ENCODE measurements at regions not wholly inside any gene's neighbourhood (a gene's known extent, or its start where the extent isn't known, plus 50 kb on each side); places are given as distances from the start of the nearest gene placed in this dataset.

DNA sequence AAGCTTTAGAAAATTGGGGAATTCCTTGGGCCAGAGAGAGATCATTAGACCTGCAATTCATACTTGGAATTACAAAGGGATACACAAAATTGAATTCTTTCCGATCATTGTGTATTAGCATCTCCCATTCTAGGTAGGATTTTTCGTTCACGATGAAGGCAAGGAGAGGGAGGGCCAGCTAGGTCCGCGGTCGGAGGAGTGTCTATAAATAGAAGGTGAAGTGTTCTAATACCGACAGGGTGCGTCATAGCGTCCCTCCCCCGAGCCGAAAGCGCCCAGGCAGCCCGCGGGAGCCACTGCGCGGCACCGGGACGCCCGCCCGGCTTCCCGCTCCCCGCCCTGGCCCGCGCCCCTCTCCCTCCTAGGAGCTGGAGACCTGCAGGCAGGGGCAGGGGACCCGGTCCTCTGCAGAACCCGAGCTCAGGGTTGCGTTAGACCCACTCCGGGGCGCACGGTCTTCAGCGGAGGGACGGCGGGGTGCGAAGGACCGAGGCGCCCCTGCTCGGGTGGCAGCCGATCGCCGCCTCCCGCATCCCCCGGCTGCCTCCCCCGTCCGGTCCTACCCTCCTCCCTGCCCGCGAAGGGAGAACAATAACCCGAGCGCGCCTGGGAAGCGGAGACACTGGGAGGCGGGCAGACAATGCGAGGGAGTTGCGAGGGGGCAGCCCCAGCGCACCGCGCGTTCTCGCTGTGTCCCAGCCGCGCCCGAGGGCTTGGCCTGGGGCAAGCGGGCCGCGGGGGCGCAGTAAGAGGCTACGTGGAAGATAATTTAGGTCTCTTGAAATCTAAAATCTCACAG lies 114.2 kb upstream of the SERTAD2 start:
- intact Hi-C loops (cut with micrococcal nuclease): loop anchor here (1.0 to 5.0 kb wide), 10 partner anchors 17 to 246 kb away; partner anchors contain the start of gene AFTPH

DNA sequence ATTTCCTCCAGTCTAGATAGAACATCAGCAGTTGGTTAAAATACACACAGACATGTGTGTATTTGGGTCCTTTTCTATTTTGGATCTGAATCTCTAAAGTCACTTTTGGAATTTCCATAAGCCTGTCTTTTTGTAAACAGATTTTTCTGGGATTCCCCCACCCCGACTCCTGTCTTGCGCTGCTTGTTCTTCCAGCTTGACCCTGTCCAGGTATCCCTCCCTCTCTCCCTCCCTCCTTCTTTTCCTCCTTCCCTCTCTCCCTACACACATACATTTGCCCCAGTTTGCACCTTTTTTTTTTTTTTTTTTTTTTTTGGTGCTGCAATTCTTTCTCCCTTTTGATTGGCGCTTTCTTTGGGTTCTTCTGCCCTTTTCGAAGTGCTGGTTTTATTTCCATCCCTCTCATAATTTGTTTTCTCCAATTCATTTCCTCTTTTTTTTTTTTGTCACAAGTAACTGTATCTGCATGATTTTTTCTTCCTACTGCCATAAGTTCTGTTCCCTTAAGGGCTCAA lies 114.8 kb upstream of the SERTAD2 start:
- Mint-ChIP-seq H3K4me1 (peaks cover 37% of the 10 kb centered on the region), H3K36me3 (ENCODE audit: low read depth) (no peaks in the 10 kb centered on the region), H3K27ac (peak overlapping the region; percentile 80), H3K9me3 (no peaks in the 10 kb centered on the region), H3K4me3 (peak overlapping the region; percentile 92), H3K27me3 (peaks cover 2% of the 10 kb centered on the region)
- intact Hi-C loops (cut with micrococcal nuclease): loop anchor here (5.0 kb wide), 1 partner anchor 246 kb away; the partner anchor contains the start of gene AFTPH
- no peak for DNase-seq

More for the DNA sequence above, 114.2 kb upstream of the SERTAD2 start:
- H3K4me3 Mint-ChIP-seq: peak overlapping the region; percentile 92
- peak; percentile 93 for DNase-seq
- H3K27ac Mint-ChIP-seq: peak overlapping the region; percentile 97
- H3K4me1 Mint-ChIP-seq: peaks cover 40% of the 10 kb centered on the region
- no peaks in the 10 kb centered on the region for H3K36me3 Mint-ChIP-seq (ENCODE audit: low read depth)
- no peaks in the 10 kb centered on the region for H3K9me3 Mint-ChIP-seq
- peaks cover 2% of the 10 kb centered on the region for H3K27me3 Mint-ChIP-seq

- intact Hi-C loops (cut with micrococcal nuclease): loop anchor here (5.0 kb wide), 1 partner anchor 247 kb away; the partner anchor contains the start of gene AFTPH
- Mint-ChIP-seq H3K27ac (no peak overlapping the region), H3K4me1 (peaks cover 36% of the 10 kb centered on the region), H3K9me3 (no peaks in the 10 kb centered on the region), H3K27me3 (peaks cover 2% of the 10 kb centered on the region), H3K36me3 (ENCODE audit: low read depth) (no peaks in the 10 kb centered on the region), H3K4me3 (peak overlapping the region; percentile 31)
- no peak for DNase-seq
These were observed 115.8 kb upstream of the SERTAD2 start for GRCh38 chr2:64769392-64770044.

- intact Hi-C loops (cut with micrococcal nuclease): no loop called here
- Mint-ChIP-seq H3K4me1 (peaks cover 33% of the 10 kb centered on the region), H3K27ac (peak overlapping the region; percentile 30), H3K4me3 (peak overlapping the region; percentile 31), H3K27me3 (peaks cover 2% of the 10 kb centered on the region), H3K9me3 (no peaks in the 10 kb centered on the region), H3K36me3 (ENCODE audit: low read depth) (no peaks in the 10 kb centered on the region)
- no peak for DNase-seq
These were observed 116.5 kb upstream of the SERTAD2 start for GRCh38 chr2:64770137-64770780.

DNA sequence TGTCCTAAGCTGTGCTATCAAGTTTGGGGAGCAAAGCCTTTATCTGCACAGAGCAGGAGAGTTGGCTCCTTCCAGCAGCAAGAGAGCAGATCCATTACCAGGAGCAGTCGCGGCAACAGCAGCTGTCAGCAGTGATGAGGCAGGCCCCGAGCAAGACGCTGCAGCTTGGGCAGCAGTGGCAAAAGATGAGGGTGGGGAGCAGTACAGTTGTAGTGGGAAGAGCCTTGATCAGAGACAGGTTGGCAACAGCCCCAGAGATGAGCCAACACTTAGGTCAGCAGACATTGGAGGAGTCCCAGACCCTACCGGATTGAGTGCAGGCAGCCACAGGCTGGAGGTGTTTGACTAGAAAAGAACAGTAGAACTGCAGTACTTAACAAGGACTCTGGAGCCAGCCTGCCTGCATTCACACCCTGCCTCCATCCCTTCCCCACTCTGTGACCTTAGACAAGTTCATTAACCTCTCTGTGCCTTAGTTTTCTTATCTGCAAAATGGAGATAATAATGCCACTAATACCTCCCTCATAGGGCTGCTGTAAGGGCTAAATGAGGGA lies 117.1 kb upstream of the SERTAD2 start:
- Mint-ChIP-seq H3K4me1 (peaks cover 29% of the 10 kb centered on the region), H3K27ac (no peak overlapping the region), H3K4me3 (no peak overlapping the region), H3K36me3 (ENCODE audit: low read depth) (no peaks in the 10 kb centered on the region), H3K9me3 (no peaks in the 10 kb centered on the region), H3K27me3 (peaks cover 2% of the 10 kb centered on the region)
- DNase-seq: no peak
- intact Hi-C loops (cut with micrococcal nuclease): no loop called here

- H3K4me1 Mint-ChIP-seq: peaks cover 26% of the 10 kb centered on the region
- intact Hi-C loops (cut with micrococcal nuclease): no loop called here
- H3K36me3 Mint-ChIP-seq (ENCODE audit: low read depth): no peaks in the 10 kb centered on the region
- peaks cover 2% of the 10 kb centered on the region for H3K27me3 Mint-ChIP-seq
- H3K4me3 Mint-ChIP-seq: no peak overlapping the region
- H3K27ac Mint-ChIP-seq: no peak overlapping the region
- H3K9me3 Mint-ChIP-seq: no peaks in the 10 kb centered on the region
- DNase-seq: no peak
These were observed 118.0 kb upstream of the SERTAD2 start for GRCh38 chr2:64771737-64772136.

GRCh38 chr2:64773461-64774118 lies 119.9 kb upstream of the SERTAD2 start:
- Mint-ChIP-seq H3K36me3 (ENCODE audit: low read depth) (no peaks in the 10 kb centered on the region), H3K27ac (no peak overlapping the region), H3K4me3 (no peak overlapping the region), H3K9me3 (no peaks in the 10 kb centered on the region), H3K4me1 (peaks cover 14% of the 10 kb centered on the region), H3K27me3 (peaks cover 4% of the 10 kb centered on the region)
- DNase-seq: no peak
- intact Hi-C loops (cut with micrococcal nuclease): no loop called here

GRCh38 chr2:64777841-64778240 lies 124.1 kb upstream of the SERTAD2 start:
- peaks cover 6% of the 10 kb centered on the region for H3K4me1 Mint-ChIP-seq
- no peak for DNase-seq
- no peaks in the 10 kb centered on the region for H3K36me3 Mint-ChIP-seq (ENCODE audit: low read depth)
- peaks cover 4% of the 10 kb centered on the region for H3K9me3 Mint-ChIP-seq
- H3K27me3 Mint-ChIP-seq: peaks cover 4% of the 10 kb centered on the region
- H3K4me3 Mint-ChIP-seq: no peak overlapping the region
- intact Hi-C loops (cut with micrococcal nuclease): no loop called here
- H3K27ac Mint-ChIP-seq: no peak overlapping the region

DNA sequence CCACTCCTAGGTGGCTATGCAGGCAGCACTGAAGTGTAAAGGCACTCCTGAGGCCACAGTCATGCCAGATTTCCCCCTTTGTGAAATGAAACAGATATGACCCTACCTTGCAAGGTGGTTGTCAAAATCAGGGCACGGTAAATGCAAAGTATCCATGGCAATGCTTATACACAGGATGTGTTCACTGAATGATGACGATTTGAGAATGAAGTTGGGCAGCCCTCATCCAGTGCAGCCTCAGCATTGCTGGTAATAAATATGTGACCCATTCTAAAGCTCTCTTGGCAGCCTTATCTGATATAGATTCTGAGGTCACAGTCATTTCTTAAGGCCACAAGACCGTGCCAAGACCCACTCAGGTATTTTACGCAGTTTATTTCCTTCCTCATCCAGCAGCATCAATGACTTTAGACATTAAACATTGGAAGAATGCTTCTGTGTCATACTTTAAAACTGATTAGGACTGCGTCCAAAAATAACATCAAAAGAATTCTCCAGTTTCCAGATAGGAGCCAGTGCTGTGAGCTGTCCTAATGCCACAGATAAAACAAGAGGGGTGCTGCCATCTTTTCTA lies 125.5 kb upstream of the SERTAD2 start:
- H3K4me3 Mint-ChIP-seq: no peak overlapping the region
- H3K36me3 Mint-ChIP-seq (ENCODE audit: low read depth): no peaks in the 10 kb centered on the region
- H3K4me1 Mint-ChIP-seq: peaks cover 5% of the 10 kb centered on the region
- intact Hi-C loops (cut with micrococcal nuclease): no loop called here
- H3K27me3 Mint-ChIP-seq: peaks cover 4% of the 10 kb centered on the region
- peaks cover 4% of the 10 kb centered on the region for H3K9me3 Mint-ChIP-seq
- no peak for DNase-seq
- no peak overlapping the region for H3K27ac Mint-ChIP-seq

DNA sequence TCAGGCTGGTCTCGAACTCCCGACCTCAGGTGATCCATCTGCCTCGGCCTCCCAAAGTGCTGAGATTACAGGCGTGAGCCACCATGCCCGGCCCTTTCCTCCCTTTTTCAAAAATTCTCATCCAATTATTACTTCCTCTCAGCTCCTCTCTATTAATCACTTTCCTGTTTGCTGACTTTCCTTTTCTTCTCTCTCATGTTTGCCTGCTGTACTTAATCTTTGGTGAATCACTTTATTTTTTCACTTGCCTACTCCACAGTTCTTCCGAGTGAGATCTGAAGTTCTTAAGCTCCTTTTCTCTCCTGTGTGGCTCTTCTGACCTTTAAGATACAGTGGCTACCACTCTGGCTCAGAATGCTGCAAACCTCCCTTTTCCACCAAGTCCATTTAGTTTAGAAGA lies 126.3 kb upstream of the SERTAD2 start:
- Mint-ChIP-seq H3K4me1 (peaks cover 5% of the 10 kb centered on the region), H3K9me3 (peaks cover 4% of the 10 kb centered on the region), H3K27me3 (peaks cover 4% of the 10 kb centered on the region), H3K4me3 (no peak overlapping the region), H3K27ac (peak overlapping the region; percentile 5), H3K36me3 (ENCODE audit: low read depth) (no peaks in the 10 kb centered on the region)
- intact Hi-C loops (cut with micrococcal nuclease): no loop called here
- DNase-seq: no peak

GRCh38 chr2:64781711-64782390 lies 128.1 kb upstream of the SERTAD2 start:
- Mint-ChIP-seq H3K9me3 (peaks cover 4% of the 10 kb centered on the region), H3K4me3 (no peak overlapping the region), H3K4me1 (peaks cover 5% of the 10 kb centered on the region), H3K27me3 (peaks cover 4% of the 10 kb centered on the region), H3K36me3 (ENCODE audit: low read depth) (no peaks in the 10 kb centered on the region), H3K27ac (no peak overlapping the region)
- intact Hi-C loops (cut with micrococcal nuclease): no loop called here
- no peak for DNase-seq

DNA sequence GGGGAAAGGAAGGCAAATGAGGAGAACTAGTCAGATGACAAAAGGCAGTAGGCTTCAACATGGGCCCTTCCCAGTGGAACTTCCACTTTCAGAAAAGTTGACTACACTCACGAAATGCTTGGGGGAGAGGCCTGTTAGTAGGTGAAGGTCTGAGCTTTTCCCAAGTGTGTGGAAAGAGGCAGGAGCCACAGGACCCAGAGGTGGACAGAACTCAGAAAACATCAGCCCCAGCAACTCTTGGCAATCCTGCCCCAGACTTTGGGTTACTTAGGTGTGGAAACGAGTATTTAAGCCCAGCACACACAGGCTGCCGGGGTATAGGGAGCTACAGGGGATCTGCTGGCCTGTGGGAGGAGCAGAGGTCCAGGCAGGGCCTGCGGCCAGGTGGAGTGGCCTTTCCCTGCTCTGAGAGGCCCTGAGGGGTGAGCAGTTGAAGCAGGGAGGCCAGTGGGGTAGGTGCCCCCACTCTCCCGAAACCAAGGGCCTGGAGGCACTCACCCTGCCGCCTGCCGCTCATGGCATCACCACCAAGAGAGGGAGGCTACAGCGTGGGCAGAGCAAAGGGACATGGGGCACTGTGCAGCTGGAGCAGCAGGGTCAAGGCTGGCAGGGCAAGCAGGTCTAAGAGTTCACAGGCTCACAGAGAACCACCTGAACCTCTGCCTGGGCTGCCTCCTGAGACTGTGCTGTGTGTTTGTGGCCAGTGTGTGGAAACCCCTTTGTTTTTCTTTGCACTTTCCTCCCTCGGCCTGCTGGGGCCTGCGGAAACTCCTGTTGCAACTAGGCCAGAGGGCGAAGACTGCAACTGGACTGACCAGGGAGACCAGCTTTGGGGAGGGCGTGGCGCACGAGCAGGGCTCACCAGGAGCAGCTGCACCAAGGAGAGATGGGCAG lies 130.7 kb upstream of the SERTAD2 start:
- DNase-seq: no peak
- Mint-ChIP-seq H3K9me3 (peaks cover 4% of the 10 kb centered on the region), H3K27ac (no peak overlapping the region), H3K4me1 (peaks cover 5% of the 10 kb centered on the region), H3K4me3 (no peak overlapping the region), H3K27me3 (peaks cover 4% of the 10 kb centered on the region), H3K36me3 (ENCODE audit: low read depth) (no peaks in the 10 kb centered on the region)
- intact Hi-C loops (cut with micrococcal nuclease): no loop called here
